Peyer's patch (tissue), 4 donors: ENCODE measurements at regions not wholly inside any gene's neighbourhood (a gene's known extent, or its start where the extent isn't known, plus 50 kb on each side); places are given as distances from the start of the nearest gene placed in this dataset.
A peak's percentile ranks its signal among the peaks of the same experiment; 100 is the strongest.
"Not testable (repeated sequence)": the region's sequence is repeated elsewhere in the genome, so short reads cannot be mapped to it uniquely, and the experiment has no call there.

Experiments
- DNase-seq, 3 donors: peaks; one replicate each; pipeline ENCODE4 v3.0.0-alpha.2; 2017 to 2019
- H3K27ac ChIP-seq, 4 donors: fragments of 200-600 bp; sonication (generic); one replicate each; pipeline ENCODE4 v1.5.1; 2016 to 2019
- H3K27me3 ChIP-seq, 2 donors: fragments of 200-600 bp; sonication (generic); one replicate each; pipeline ENCODE4 v1.5.1; 2019
- H3K36me3 ChIP-seq, 3 donors: fragments of 200-600 bp; sonication (generic); one replicate each; pipeline ENCODE4 v1.5.1; 2016 to 2019
- H3K4me1 ChIP-seq, 4 donors: fragments of 200-600 bp; sonication (generic); one replicate each; pipeline ENCODE4 v1.5.1; 2016 to 2019
- H3K4me3 ChIP-seq, 4 donors: fragments of 200-600 bp; sonication (generic); 1 replicate in 3 of 4; 2 replicates in 1 of 4; pipeline ENCODE4 v1.5.1; 2016 to 2019; ENCODE audit warnings: mild to moderate bottlenecking in 1 of 4
- H3K9me3 ChIP-seq, 4 donors: fragments of 200-600 bp; sonication (generic); one replicate each; pipeline ENCODE4 v1.5.1; 2016 to 2019; ENCODE audit warnings: mild to moderate bottlenecking in 1 of 4
- POLR2A ChIP-seq, 2 donors: fragments of 450-650 bp; IDR thresholded peaks; one replicate each; pipeline ENCODE4 v1.5.1; 2017; ENCODE audit warnings: antibody characterized with exemption in 2 of 2, mild to moderate bottlenecking in 2 of 2, moderate library complexity in 2 of 2
- small RNA-seq, 2 donors: library from RNA; depleted of rRNA; stranded (forward); fragments of <200 nt; gene quantifications; one replicate each; pipeline ENCODE3, GENCODE V24; 2016
- TF ChIP-seq, protein P1 (sequence below), 6 experiments: fragments of 450-650 bp in 4 of 6; fragments of 200-600 bp in 2 of 6; sonication (generic) in 1 of 6; IDR thresholded peaks; one replicate each; pipeline ENCODE4 v1.5.1; 2017 to 2019; ENCODE audit warnings: antibody characterized with exemption in 6 of 6, mild to moderate bottlenecking in 3 of 6, moderate library complexity in 1 of 6

DNA sequence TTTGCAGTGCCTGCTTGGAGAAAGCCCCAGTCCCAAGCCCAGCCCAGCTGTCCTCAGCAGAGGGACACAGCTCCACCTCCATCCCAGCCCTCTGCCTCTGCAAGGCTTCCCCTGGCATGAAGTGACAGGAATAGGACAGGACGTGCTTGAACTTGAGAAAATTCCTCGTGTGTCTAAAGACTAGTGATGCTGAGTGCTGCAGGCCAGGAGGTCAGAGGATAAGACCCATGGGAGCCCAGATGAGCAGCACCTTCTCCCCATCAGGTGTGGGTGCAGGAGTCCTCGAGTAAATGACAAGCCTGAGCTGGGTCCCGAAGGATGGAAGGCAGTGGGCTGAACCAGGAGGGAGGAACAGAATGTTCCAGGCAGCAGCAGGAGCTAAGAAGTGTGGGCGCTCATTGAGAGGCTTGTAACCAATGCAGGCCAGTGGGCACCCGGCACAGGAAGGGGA lies 67.8 kb upstream of the UXS1 start:
- DNase-seq: no peak
- H3K4me3 ChIP-seq: no peak overlapping the region
- no peak overlapping the region for H3K27ac ChIP-seq
- TF ChIP-seq, protein P1, sequence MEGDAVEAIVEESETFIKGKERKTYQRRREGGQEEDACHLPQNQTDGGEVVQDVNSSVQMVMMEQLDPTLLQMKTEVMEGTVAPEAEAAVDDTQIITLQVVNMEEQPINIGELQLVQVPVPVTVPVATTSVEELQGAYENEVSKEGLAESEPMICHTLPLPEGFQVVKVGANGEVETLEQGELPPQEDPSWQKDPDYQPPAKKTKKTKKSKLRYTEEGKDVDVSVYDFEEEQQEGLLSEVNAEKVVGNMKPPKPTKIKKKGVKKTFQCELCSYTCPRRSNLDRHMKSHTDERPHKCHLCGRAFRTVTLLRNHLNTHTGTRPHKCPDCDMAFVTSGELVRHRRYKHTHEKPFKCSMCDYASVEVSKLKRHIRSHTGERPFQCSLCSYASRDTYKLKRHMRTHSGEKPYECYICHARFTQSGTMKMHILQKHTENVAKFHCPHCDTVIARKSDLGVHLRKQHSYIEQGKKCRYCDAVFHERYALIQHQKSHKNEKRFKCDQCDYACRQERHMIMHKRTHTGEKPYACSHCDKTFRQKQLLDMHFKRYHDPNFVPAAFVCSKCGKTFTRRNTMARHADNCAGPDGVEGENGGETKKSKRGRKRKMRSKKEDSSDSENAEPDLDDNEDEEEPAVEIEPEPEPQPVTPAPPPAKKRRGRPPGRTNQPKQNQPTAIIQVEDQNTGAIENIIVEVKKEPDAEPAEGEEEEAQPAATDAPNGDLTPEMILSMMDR (IDR thresholded peaks at IDR 0.05): no peak
- no peak for TF ChIP-seq POLR2A (IDR thresholded peaks at IDR 0.05)
- H3K27me3 ChIP-seq: no peaks in the 10 kb centered on the region
- H3K36me3 ChIP-seq: no peaks in the 10 kb centered on the region
- no peaks in the 10 kb centered on the region for H3K4me1 ChIP-seq
- no peaks in the 10 kb centered on the region for H3K9me3 ChIP-seq

DNA sequence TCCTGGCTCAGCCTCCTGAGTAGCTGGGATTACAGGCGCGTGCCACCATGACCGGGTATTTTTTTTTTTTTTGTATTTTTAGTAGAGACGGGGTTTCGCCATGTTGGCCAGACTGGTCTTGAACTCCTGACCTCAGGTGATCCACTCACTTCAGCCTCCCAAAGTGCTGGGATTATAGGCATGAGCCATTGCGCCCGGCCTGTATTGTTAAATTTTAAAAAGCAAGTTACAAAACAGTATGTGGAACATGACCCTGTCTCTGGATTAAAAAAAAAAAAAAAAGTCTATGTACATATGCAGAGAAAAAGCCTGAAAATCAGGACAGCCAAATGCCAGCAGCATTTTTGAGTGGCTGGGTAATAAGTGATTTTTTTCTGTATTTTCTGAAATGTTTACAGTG lies 64.8 kb upstream of the UXS1 start:
- H3K4me1 ChIP-seq, H3K36me3 ChIP-seq, H3K27ac ChIP-seq, H3K4me3 ChIP-seq, H3K27me3 ChIP-seq, DNase-seq, H3K9me3 ChIP-seq: not testable (repeated sequence)

GRCh38 chr2:106257830-106258229 lies 63.7 kb upstream of the UXS1 start:
- no peaks in the 10 kb centered on the region for H3K27me3 ChIP-seq
- no peaks in the 10 kb centered on the region for H3K36me3 ChIP-seq
- TF ChIP-seq, protein P1 (IDR thresholded peaks at IDR 0.05): no peak
- TF ChIP-seq POLR2A (IDR thresholded peaks at IDR 0.05): no peak
- no peak overlapping the region for H3K27ac ChIP-seq
- H3K4me3 ChIP-seq: no peak overlapping the region
- no peak for DNase-seq
- no peaks in the 10 kb centered on the region for H3K4me1 ChIP-seq
- no peaks in the 10 kb centered on the region for H3K9me3 ChIP-seq

- Histone ChIP-seq H3K4me3 (no peak overlapping the region), H3K4me1 (no peaks in the 10 kb centered on the region), H3K27ac (no peak overlapping the region), H3K9me3 (no peaks in the 10 kb centered on the region), H3K27me3 (no peaks in the 10 kb centered on the region), H3K36me3 (no peaks in the 10 kb centered on the region)
- no peak for DNase-seq
- TF ChIP-seq, protein P1 (IDR thresholded peaks at IDR 0.05): no peak
- no peak for TF ChIP-seq POLR2A (IDR thresholded peaks at IDR 0.05)
Measured at GRCh38 chr2:106257135-106257534, 63.0 kb upstream of the UXS1 start.

- H3K36me3 ChIP-seq, H3K9me3 ChIP-seq, H3K4me3 ChIP-seq, H3K27ac ChIP-seq, H3K4me1 ChIP-seq, DNase-seq, H3K27me3 ChIP-seq: not testable (repeated sequence)
Measured at GRCh38 chr2:106249157-106249828, 55.2 kb upstream of the UXS1 start.

- H3K27ac ChIP-seq, H3K36me3 ChIP-seq, H3K4me1 ChIP-seq, H3K9me3 ChIP-seq, H3K27me3 ChIP-seq, H3K4me3 ChIP-seq: not testable (repeated sequence)
- DNase-seq: peak in 1 of 3 donors; percentile 68
- TF ChIP-seq, protein P1 (IDR thresholded peaks at IDR 0.05): peak in 4 of 6 experiments; percentile 18 to 32 (median 25)
Measured at GRCh38 chr2:106248548-106249151, 54.5 kb upstream of the UXS1 start.

Small RNAs in the stretch of these regions (small RNA-seq; reads per million reads assigned to genes)
- gene AC114755.3: 0 reads per million in 2 donors
